PC-3 (cell line): ENCODE measurements at regions not wholly inside any gene's neighbourhood (a gene's known extent, or its start where the extent isn't known, plus 50 kb on each side); places are given as distances from the start of the nearest gene placed in this dataset.

Experiments
- ATAC-seq: fragments of 200-7000 bp; cut with Tn5 transposase; 2 replicates; pipeline ENCODE4 v1.9.1; 2020; ENCODE audit warnings: mild to moderate bottlenecking, moderate library complexity
- BruUV-seq: library from RNA; stranded (reverse); fragments of 400-500 nt; replicated peaks from 2 replicates; lab custom pipeline; 2021; lab: Mats Ljungman, UMichigan
- CTCF ChIA-PET: fragments of 300-600 bp; sonication (Branson Sonifier 250); formaldehyde crosslinking; loops from one replicate; lab custom pipeline; 2022; ENCODE audit warnings: antibody characterized with exemption; lab: Charles Lee
- POLR2A ChIA-PET: fragments of 300-600 bp; sonication (Branson Sonifier 250); formaldehyde crosslinking; loops from one replicate; lab custom pipeline; 2022; ENCODE audit warnings: antibody characterized with exemption; ENCODE audit not compliant: unreplicated experiment; lab: Charles Lee
- DNase-seq: peaks from one replicate; pipeline ENCODE4 v3.0.0-alpha.2; 2015
- H2AFZ ChIP-seq: fragments of 300-600 bp; sonication (generic); 2 replicates; pipeline ENCODE4 v1.6.0; 2016; ENCODE audit warnings: antibody characterized with exemption, low read length
- H3F3A ChIP-seq: fragments of 300-600 bp; sonication (generic); one replicate; pipeline ENCODE4 v1.6.0; 2017; ENCODE audit warnings: antibody characterized with exemption, low read length, control low read depth, mild to moderate bottlenecking; ENCODE audit not compliant: unreplicated experiment
- H3K27ac ChIP-seq: fragments of 300-600 bp; sonication (generic); 2 replicates; pipeline ENCODE4 v1.5.1; 2016; ENCODE audit warnings: mild to moderate bottlenecking, low read length
- H3K27me3 ChIP-seq: fragments of 300-600 bp; sonication (generic); 2 replicates; pipeline ENCODE4 v1.6.1; 2016; ENCODE audit warnings: low read length, mixed read lengths
- H3K36me3 ChIP-seq: fragments of 300-600 bp; sonication (generic); 2 replicates; pipeline ENCODE4 v1.6.1; 2016; ENCODE audit warnings: low read depth, mixed run types, low read length, mixed read lengths
- H3K4me1 ChIP-seq: fragments of 300-600 bp; sonication (generic); 2 replicates; pipeline ENCODE4 v1.5.1; 2016; ENCODE audit warnings: low read length; ENCODE audit not compliant: insufficient read depth
- H3K4me2 ChIP-seq: fragments of 300-600 bp; sonication (generic); 2 replicates; pipeline ENCODE4 v1.6.0; 2016; ENCODE audit warnings: low read length
- H3K4me3 ChIP-seq: fragments of 300-600 bp; sonication (generic); 2 replicates; pipeline ENCODE4 v1.5.1; 2016; ENCODE audit warnings: mild to moderate bottlenecking, low read length, mixed read lengths
- H3K79me2 ChIP-seq: fragments of 300-600 bp; sonication (generic); 2 replicates; pipeline ENCODE4 v1.6.1; 2017; ENCODE audit warnings: low read length, mixed read lengths
- H3K9ac ChIP-seq: fragments of 300-600 bp; sonication (generic); 2 replicates; pipeline ENCODE4 v1.6.0; 2016; ENCODE audit warnings: mild to moderate bottlenecking, low read length
- H3K9me2 ChIP-seq: fragments of 300-600 bp; sonication (generic); replicated peaks from 2 replicates; pipeline ENCODE4 v1.6.1; 2016; ENCODE audit warnings: mixed run types, low read length, mixed read lengths
- H3K9me3 ChIP-seq: fragments of 300-600 bp; sonication (generic); 2 replicates; pipeline ENCODE4 v1.6.1; 2016; ENCODE audit warnings: low read length, mixed read lengths
- H4K20me1 ChIP-seq: fragments of 300-600 bp; sonication (generic); 2 replicates; pipeline ENCODE4 v1.6.1; 2016; ENCODE audit warnings: low read length, mixed read lengths
- CTCF ChIP-seq: fragments of 300-600 bp; sonication (generic); conservative IDR thresholded peaks from 2 replicates; pipeline ENCODE4 v1.5.1; 2017; ENCODE audit warnings: antibody characterized with exemption, low read depth, mild to moderate bottlenecking, low read length
- EZH2 ChIP-seq: fragments of 300-600 bp; sonication (generic); IDR thresholded peaks from one replicate; pipeline ENCODE4 v1.6.1; 2017; ENCODE audit warnings: antibody characterized with exemption, mild to moderate bottlenecking, low read length; ENCODE audit not compliant: unreplicated experiment
- EZH2phosphoT487 ChIP-seq: fragments of 300-600 bp; sonication (generic); IDR thresholded peaks from 2 replicates; pipeline ENCODE4 v1.6.1; 2018; ENCODE audit warnings: mild to moderate bottlenecking, antibody characterized with exemption, low read length, borderline replicate concordance
- intact Hi-C: fragments of 100-400 bp; cut with micrococcal nuclease; formaldehyde crosslinking; loops from 2 replicates; pipeline ENCODE4 v1.9.0; 2023

DNA sequence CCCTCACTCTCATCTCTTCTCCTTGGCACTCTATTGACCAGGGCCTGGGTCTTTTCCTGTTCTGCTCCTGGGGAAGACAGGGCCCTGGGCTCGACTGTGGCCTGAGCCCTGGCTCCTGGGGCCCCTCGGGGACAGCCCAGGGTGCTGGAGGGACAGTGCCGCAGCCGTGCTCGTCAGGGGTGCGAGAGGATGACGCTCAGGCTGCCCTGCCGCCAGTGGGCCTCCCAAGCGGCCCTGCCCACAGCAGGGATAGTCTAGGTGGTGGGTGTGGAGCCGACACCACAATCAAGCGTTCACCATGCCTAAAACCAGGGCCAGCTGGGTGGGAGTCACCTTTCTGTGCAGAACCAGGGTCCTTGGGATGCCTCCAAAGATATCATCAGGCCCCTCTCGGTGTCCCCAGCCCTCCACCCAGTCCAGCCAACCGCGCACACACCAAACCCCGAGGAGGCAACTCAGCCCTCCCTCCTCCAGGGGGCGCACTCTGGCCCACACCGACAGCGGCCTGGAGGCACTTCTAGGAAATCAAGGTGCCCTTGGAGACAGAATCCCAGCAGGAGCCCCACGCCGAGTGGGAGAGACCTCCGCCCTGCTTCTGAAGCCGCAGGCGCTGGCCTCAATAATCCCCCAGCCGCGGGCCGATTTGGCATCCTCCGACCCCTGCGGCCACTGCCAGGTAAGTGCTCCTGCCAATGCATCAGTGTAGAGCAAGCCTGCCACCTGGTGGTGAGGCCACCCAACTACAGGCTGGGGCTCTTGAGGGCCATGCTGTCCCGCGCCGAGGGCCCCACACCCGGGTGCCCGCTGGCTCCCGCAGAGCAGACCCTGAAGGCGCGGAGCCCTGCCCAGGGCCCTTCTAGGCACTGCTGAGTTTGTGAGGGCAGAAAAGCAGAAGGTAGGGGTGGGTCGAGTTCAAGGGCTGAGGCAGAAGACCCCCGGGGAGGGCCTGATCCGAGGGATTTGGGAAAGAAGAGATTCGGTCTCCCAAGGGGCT is 496.4 kb downstream of the BUD13 start:
- H3K9me2 ChIP-seq, result no peaks in the 10 kb centered on the region
- peak; percentile 67 for DNase-seq
- ChIA-PET POLR2A (no interaction called here), CTCF (no interaction called here)
- no peak overlapping the region for H3K27ac ChIP-seq
- peaks cover 12% of the 10 kb centered on the region; the same call in 1 of the 2 replicates for H3K27me3 ChIP-seq
- no peak overlapping the region for H3K4me3 ChIP-seq
- peak; percentile 87 for TF ChIP-seq CTCF
- TF ChIP-seq EZH2phosphoT487, result no peak
- H3F3A ChIP-seq, result no peaks in the 10 kb centered on the region
- H3K9ac ChIP-seq, result no peak overlapping the region
- H3K79me2 ChIP-seq, result no peaks in the 10 kb centered on the region
- ATAC-seq, result no peak; the same call in 1 of the 2 replicates
- no TSS peak for BruUV-seq
- H3K4me2 ChIP-seq, result no peak overlapping the region
- H3K4me1 ChIP-seq, result no peaks in the 10 kb centered on the region
- intact Hi-C loops, result loop anchor here (2.0 kb wide), 1 partner anchor 942 kb away; no protein-coding TSS in a partner anchor
- no peaks in the 10 kb centered on the region for H3K9me3 ChIP-seq
- H2AFZ ChIP-seq, result no peak overlapping the region
- H4K20me1 ChIP-seq, result no peaks in the 10 kb centered on the region
- H3K36me3 ChIP-seq, result no peaks in the 10 kb centered on the region

DNA sequence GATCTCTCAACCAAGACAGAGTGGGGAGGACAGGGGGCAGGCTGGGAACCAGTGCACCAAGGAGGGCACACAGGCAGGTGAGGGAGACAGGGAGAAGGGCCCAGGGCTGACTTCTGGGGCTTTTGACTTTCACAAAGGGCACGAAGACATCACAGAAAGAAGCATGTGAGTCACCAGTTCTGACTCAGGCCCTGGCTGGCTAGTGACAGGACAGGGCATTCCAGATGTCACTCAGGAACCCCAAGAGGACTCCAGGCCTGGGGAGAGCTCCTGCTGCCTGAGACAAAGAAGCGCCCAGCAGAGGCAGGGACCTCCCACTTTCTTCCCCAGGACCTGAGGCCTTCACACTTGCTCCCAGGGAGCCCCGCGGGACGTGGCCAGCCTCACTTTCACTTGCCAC is 497.2 kb downstream of the BUD13 start:
- H3K4me2 ChIP-seq, result no peak overlapping the region
- H3K79me2 ChIP-seq, result no peaks in the 10 kb centered on the region
- intact Hi-C loops, result loop anchor here (2.0 kb wide), 1 partner anchor 941 kb away; no protein-coding TSS in a partner anchor
- ATAC-seq, result no peak
- no peaks in the 10 kb centered on the region for H3K9me2 ChIP-seq
- TF ChIP-seq EZH2phosphoT487 (no peak), CTCF (no peak)
- H3F3A ChIP-seq, result no peaks in the 10 kb centered on the region
- H3K4me3 ChIP-seq, result no peak overlapping the region
- peaks cover 12% of the 10 kb centered on the region; the same call in 1 of the 2 replicates for H3K27me3 ChIP-seq
- H2AFZ ChIP-seq, result no peak overlapping the region
- no peaks in the 10 kb centered on the region for H3K9me3 ChIP-seq
- H3K9ac ChIP-seq, result no peak overlapping the region
- POLR2A ChIA-PET, result no interaction called here
- CTCF ChIA-PET, result no interaction called here
- no peaks in the 10 kb centered on the region for H3K36me3 ChIP-seq
- no peak overlapping the region for H3K27ac ChIP-seq
- peak; percentile 22 for DNase-seq
- H3K4me1 ChIP-seq, result no peaks in the 10 kb centered on the region
- no peaks in the 10 kb centered on the region for H4K20me1 ChIP-seq
- no TSS peak for BruUV-seq

GRCh38 chr11:116274521-116274920 is 498.3 kb downstream of the BUD13 start:
- Histone ChIP-seq H3K36me3 (no peaks in the 10 kb centered on the region), H2AFZ (no peak overlapping the region)
- no TSS peak for BruUV-seq

More at GRCh38 chr11:116274521-116274920, 498.3 kb downstream of the BUD13 start:
- H3K4me1 ChIP-seq, result no peaks in the 10 kb centered on the region
- H3K27me3 ChIP-seq, result peaks cover 12% of the 10 kb centered on the region; the same call in 1 of the 2 replicates
- H3K9me3 ChIP-seq, result no peaks in the 10 kb centered on the region
- H3K79me2 ChIP-seq, result no peaks in the 10 kb centered on the region
- no peak overlapping the region for H3K9ac ChIP-seq
- DNase-seq (no peak), ATAC-seq (no peak)
- H3K27ac ChIP-seq, result no peak overlapping the region
- H4K20me1 ChIP-seq, result no peaks in the 10 kb centered on the region
- POLR2A ChIA-PET, result no interaction called here
- CTCF ChIA-PET, result no interaction called here
- H3K4me3 ChIP-seq, result no peak overlapping the region
- no peaks in the 10 kb centered on the region for H3F3A ChIP-seq
- intact Hi-C loops, result no loop called here
- no peaks in the 10 kb centered on the region for H3K9me2 ChIP-seq
- TF ChIP-seq EZH2, result no peak
- no peak for TF ChIP-seq CTCF
- no peak for TF ChIP-seq EZH2phosphoT487
- no peak overlapping the region for H3K4me2 ChIP-seq
